KMS-11 (cell line): ENCODE measurements at regions not wholly inside any gene's neighbourhood (a gene's known extent, or its start where the extent isn't known, plus 50 kb on each side); places are given as distances from the start of the nearest gene placed in this dataset.

Source experiments
- H2AFZ ChIP-seq: fragments of 200-600 bp; sonication (generic); 2 replicates; pipeline ENCODE4 v1.6.1; 2016; ENCODE audit warnings: antibody characterized with exemption, mixed run types, low read depth
- H3K27ac ChIP-seq: fragments of 200-600 bp; sonication (generic); 2 replicates; pipeline ENCODE4 v1.6.1; 2016; ENCODE audit warnings: mild to moderate bottlenecking, mixed run types
- H3K27me3 ChIP-seq: fragments of 200-600 bp; sonication (generic); 2 replicates; pipeline ENCODE4 v1.6.1; 2017; ENCODE audit warnings: mild to moderate bottlenecking, low read depth, mixed run types, moderate library complexity; ENCODE audit not compliant: insufficient read depth
- H3K36me3 ChIP-seq: fragments of 200-600 bp; sonication (generic); 2 replicates; pipeline ENCODE4 v1.6.1; 2017; ENCODE audit warnings: mild to moderate bottlenecking, mixed run types; ENCODE audit not compliant: insufficient read depth
- H3K4me1 ChIP-seq: fragments of 200-600 bp; sonication (generic); 2 replicates; pipeline ENCODE4 v1.6.1; 2016; ENCODE audit warnings: mild to moderate bottlenecking, low read depth, mixed run types; ENCODE audit not compliant: poor library complexity, severe bottlenecking
- H3K4me2 ChIP-seq: fragments of 200-600 bp; sonication (generic); 2 replicates; pipeline ENCODE4 v1.7.0; 2016; ENCODE audit warnings: mild to moderate bottlenecking, mixed run types
- H3K4me3 ChIP-seq: fragments of 200-600 bp; sonication (generic); IDR thresholded peaks from 2 replicates; pipeline ENCODE4 v1.6.1; 2017; ENCODE audit warnings: low read depth, low read length, mixed read lengths; ENCODE audit not compliant: insufficient read depth
- H3K79me2 ChIP-seq: fragments of 200-600 bp; sonication (generic); 2 replicates; pipeline ENCODE4 v1.6.1; 2016; ENCODE audit warnings: low read depth, mixed run types; ENCODE audit not compliant: insufficient read depth
- H3K9ac ChIP-seq: fragments of 200-600 bp; sonication (generic); 2 replicates; pipeline ENCODE4 v1.6.1; 2016; ENCODE audit warnings: mild to moderate bottlenecking, mixed run types
- H4K20me1 ChIP-seq: fragments of 200-600 bp; sonication (generic); 2 replicates; pipeline ENCODE4 v1.6.1; 2016; ENCODE audit warnings: mild to moderate bottlenecking, mixed run types; ENCODE audit not compliant: insufficient read depth
- TF ChIP-seq, protein P1 (sequence below): fragments of 200-600 bp; sonication (generic); conservative IDR thresholded peaks from 2 replicates; pipeline ENCODE4 v1.6.1; 2017; ENCODE audit warnings: low read depth, mild to moderate bottlenecking, antibody characterized with exemption, low read length, moderate library complexity, mixed read lengths

GRCh38 chr16:5762362-5762761, 664.8 kb upstream of the EEF2KMT start:
- Histone ChIP-seq H3K9ac (no peak overlapping the region), H4K20me1 (no peaks in the 10 kb centered on the region), H3K79me2 (no peaks in the 10 kb centered on the region), H3K4me3 (no peak overlapping the region), H3K4me2 (no peak overlapping the region), H3K27ac (no peak overlapping the region), H3K4me1 (no peaks in the 10 kb centered on the region), H3K27me3 (no peaks in the 10 kb centered on the region), H2AFZ (no peak overlapping the region), H3K36me3 (no peaks in the 10 kb centered on the region)
- TF ChIP-seq, protein P1, sequence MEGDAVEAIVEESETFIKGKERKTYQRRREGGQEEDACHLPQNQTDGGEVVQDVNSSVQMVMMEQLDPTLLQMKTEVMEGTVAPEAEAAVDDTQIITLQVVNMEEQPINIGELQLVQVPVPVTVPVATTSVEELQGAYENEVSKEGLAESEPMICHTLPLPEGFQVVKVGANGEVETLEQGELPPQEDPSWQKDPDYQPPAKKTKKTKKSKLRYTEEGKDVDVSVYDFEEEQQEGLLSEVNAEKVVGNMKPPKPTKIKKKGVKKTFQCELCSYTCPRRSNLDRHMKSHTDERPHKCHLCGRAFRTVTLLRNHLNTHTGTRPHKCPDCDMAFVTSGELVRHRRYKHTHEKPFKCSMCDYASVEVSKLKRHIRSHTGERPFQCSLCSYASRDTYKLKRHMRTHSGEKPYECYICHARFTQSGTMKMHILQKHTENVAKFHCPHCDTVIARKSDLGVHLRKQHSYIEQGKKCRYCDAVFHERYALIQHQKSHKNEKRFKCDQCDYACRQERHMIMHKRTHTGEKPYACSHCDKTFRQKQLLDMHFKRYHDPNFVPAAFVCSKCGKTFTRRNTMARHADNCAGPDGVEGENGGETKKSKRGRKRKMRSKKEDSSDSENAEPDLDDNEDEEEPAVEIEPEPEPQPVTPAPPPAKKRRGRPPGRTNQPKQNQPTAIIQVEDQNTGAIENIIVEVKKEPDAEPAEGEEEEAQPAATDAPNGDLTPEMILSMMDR = no peak

GRCh38 chr16:5761592-5761991, 664.0 kb upstream of the EEF2KMT start:
- no peaks in the 10 kb centered on the region for H3K36me3 ChIP-seq
- no peak overlapping the region for H3K9ac ChIP-seq
- H2AFZ ChIP-seq = no peak overlapping the region
- no peaks in the 10 kb centered on the region for H3K27me3 ChIP-seq
- no peaks in the 10 kb centered on the region for H3K4me1 ChIP-seq
- H3K4me3 ChIP-seq = no peak overlapping the region
- H3K79me2 ChIP-seq = no peaks in the 10 kb centered on the region
- no peaks in the 10 kb centered on the region for H4K20me1 ChIP-seq
- no peak overlapping the region for H3K4me2 ChIP-seq
- TF ChIP-seq, protein P1 = no peak
- no peak overlapping the region for H3K27ac ChIP-seq

DNA sequence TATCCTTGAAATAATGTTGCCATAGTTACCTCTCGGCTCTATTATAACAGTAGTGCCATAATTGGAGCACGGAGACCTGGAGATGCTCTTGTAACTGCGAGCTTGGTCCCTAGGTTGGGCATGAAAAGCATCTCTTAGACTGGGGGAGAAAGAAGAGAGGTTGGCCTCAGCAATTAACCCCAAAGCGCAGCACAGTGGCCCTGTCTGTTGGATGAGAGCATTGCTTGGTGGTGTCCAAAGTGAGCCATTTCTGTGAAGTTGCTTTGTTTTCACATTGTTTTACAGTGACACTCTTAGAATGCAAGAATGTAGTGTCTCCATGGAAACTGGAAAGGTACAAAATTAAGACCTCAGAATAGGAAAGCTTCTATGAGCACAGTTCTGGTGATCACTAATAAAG, 660.7 kb upstream of the EEF2KMT start:
- Histone ChIP-seq H3K4me3 (no peak overlapping the region), H3K36me3 (no peaks in the 10 kb centered on the region), H3K27ac (no peak overlapping the region), H3K79me2 (no peaks in the 10 kb centered on the region), H3K27me3 (no peaks in the 10 kb centered on the region), H4K20me1 (no peaks in the 10 kb centered on the region), H3K4me2 (no peak overlapping the region), H3K9ac (no peak overlapping the region), H2AFZ (no peak overlapping the region), H3K4me1 (no peaks in the 10 kb centered on the region)
- TF ChIP-seq, protein P1 = no peak

DNA sequence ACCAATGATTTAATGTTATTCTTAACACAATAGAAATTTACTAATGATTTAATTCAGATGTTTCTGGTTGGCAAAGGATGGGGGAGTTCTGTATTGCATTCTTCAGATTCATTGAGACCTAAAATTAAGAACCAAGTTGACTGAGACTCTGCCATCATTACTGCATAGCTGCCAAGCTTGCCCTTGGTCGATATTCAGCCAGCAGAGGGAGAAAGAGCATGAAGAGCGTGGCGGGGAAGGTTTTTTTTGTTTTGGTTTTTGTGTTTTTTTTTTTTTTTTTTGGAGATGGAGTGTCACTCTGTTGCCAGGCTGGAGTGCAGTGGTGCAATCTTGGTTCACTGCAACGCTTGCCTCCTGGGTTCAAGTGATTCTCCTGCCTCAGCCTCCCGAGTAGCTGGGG, 659.4 kb upstream of the EEF2KMT start:
- H4K20me1 ChIP-seq = no peaks in the 10 kb centered on the region
- H3K79me2 ChIP-seq = no peaks in the 10 kb centered on the region
- H3K27ac ChIP-seq = no peak overlapping the region
- no peaks in the 10 kb centered on the region for H3K27me3 ChIP-seq
- TF ChIP-seq, protein P1 = no peak
- H3K4me1 ChIP-seq = no peaks in the 10 kb centered on the region
- H3K4me3 ChIP-seq = no peak overlapping the region
- H3K4me2 ChIP-seq = no peak overlapping the region
- no peak overlapping the region for H3K9ac ChIP-seq
- H2AFZ ChIP-seq = no peak overlapping the region
- H3K36me3 ChIP-seq = no peaks in the 10 kb centered on the region

- Histone ChIP-seq H3K27me3 (no peaks in the 10 kb centered on the region), H3K9ac (no peak overlapping the region), H3K4me2 (no peak overlapping the region), H2AFZ (no peak overlapping the region), H3K4me3 (no peak overlapping the region), H3K4me1 (no peaks in the 10 kb centered on the region), H3K27ac (no peak overlapping the region), H3K36me3 (no peaks in the 10 kb centered on the region), H3K79me2 (no peaks in the 10 kb centered on the region), H4K20me1 (no peaks in the 10 kb centered on the region)
- TF ChIP-seq, protein P1 = no peak
Observed at GRCh38 chr16:5753381-5753780, 655.8 kb upstream of the EEF2KMT start.
